Stimulated activated CD8-positive, alpha-beta memory T cell treated with anti-CD3 and anti-CD28 coated beads, Interleukin-12 subunit alpha, Interleukin-12 subunit beta, amount 100 ng/mL, for 1 hour (primary cell): ENCODE measurements at regions not wholly inside any gene's neighbourhood (a gene's known extent, or its start where the extent isn't known, plus 50 kb on each side); places are given as distances from the start of the nearest gene placed in this dataset.

Experiments
- DNase-seq: peaks from one replicate; pipeline ENCODE4 v3.0.0-alpha.2; 2020; ENCODE audit warnings: low read depth

DNA sequence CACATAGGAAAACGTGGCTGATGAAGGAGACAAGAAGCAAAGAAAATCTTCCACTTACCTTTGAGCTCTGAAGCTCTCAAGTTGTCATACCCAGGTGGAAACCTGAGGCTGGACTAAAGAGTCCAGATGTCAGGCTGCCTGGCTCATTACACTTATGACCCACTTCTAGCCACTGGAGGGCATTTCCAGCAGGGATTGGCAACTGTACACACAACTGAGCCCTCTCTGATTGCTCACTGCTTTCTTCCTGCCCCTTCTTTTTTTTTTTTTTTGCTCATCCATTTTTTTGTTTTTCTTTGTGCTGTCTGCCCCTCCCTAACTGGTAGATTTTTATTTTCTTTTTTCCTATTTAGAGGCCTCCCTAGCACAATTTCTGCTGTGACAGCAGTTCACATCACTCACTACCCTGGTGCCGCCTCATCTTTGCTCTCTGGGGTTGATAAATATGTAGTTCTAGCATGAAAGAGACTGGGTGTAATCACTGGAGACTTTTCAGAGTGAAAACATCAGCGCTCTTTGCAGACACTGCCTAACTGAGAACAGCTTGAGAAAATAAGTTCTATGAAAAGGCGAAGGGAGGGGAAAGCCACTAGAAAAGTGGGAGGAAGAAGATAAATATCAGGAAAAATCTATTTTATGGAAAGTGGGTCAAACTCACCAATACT, 334.5 kb downstream of the NUF2 start:
- DNase-seq, result no peak

DNA sequence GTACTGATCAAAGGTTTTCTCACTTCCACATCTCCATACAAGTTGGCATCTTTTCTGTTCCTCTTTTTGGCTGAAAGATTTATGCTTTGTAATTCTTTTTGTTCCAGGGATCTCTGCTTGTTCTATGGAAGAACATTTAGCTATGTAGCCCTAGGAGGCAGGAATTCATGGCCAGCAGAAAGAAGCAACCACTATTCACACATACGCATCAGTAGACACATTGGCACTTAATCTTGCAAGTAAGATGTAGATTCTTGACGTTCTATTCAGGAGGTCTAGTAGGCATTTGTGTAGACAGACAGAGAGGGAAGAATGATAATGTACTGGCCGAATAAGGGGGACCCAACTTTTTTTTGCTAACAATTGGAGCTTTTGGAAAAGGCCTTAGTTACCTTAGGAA, 336.0 kb downstream of the NUF2 start:
- no peak for DNase-seq

DNA sequence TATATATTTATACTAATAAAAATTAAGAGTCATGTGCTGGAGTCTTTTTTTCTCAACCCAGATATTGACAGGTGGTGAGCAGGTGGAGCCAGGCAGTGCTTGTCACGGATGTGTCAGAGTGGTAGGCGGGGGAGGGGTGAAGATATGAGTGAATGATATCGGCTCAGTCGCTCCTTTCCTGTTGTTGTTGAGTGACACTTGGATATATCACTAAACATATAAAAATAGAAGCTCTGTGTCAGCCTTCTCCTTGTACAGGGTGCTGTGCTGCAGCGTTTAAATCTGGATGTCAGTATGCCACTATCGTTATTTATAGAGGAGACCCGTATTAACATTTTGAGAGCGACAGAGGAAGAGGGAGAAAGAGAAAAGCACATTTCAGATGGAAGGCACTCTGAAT, 339.6 kb downstream of the NUF2 start:
- DNase-seq, result no peak

DNA sequence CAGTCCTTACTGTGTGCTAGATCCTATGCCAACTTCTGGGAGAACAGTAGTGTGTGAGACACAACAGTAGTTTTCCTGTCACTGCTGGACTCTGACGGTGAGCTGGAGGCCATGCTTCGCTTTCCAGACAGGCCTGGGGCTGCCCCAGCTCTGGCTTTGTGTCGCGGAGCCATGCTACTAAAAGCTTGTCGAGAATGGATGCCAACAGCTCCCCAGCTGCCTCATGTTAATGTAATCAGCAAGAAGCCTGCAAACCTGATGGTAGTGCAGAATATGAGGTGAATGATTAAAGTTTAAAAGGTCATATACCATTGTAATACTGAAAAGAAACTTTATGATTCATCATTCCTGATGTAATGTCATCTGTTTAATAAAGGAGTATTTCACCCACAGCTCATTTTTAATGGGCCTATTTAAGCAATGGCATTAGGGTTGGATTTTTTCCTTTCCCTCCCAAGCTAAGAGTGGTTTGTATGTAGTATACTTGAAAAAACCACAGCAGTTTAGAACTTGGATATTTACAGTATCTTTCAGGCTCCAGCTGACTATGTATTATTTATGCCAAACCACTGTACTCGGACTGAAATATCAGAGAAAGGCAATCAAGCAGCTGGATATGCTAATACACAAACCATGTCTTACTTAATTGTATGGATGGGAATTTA, 343.0 kb downstream of the NUF2 start:
- DNase-seq, result no peak

DNA sequence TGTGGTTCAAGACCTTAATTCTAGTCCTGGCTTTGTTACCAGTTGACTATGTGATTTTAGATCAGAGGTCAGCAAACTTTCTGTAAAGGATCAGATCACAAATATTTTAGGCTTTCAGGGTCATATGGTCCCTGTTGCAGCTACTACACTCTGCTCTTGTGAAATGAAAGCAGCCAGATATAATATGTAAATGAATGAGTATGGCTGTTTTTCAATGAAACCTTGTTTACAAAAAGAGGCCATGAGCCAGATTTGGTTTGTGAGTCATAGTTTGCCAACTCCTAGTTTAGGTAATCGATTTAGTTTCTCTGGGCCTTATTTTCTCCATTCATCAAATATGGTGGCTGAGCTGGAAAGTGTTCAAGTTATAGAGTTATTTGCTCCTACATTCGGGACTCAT, 346.7 kb downstream of the NUF2 start:
- DNase-seq, result no peak

DNA sequence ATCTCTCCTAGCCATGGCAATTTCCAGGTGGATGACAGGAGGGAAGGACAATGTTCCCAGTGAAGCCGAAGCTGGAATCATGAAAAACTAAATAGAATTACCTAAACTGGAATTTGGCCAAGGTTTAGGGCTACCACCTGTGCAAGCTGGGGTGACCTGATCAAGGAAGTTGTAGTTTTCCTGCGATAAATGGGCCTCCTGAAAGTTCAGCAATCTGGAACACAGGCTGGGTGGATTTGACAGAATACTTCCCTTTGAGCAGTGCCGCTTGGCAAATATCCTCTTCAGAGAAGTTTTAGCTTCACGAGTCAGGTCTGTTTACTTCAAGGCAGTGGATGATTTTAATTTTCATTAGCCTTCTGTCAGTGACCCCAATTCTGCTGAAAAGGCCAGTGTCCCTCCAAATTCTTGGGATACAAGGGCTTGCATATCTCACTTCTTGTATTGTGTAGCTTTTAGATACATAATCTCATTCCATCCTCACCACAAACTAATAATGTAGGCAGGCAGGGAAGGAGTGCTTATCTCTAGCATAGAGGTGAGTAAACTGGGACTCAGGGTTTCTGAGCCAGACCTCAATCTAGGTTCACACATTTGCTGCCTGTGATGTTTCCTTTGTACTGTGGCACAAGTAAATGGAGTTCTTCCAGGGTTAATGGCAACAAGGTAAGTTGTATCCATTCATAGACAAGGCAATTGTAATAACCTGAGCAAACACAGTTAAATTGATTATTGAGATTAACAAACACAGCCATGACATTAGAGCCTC, 349.4 kb downstream of the NUF2 start:
- DNase-seq, result no peak

DNA sequence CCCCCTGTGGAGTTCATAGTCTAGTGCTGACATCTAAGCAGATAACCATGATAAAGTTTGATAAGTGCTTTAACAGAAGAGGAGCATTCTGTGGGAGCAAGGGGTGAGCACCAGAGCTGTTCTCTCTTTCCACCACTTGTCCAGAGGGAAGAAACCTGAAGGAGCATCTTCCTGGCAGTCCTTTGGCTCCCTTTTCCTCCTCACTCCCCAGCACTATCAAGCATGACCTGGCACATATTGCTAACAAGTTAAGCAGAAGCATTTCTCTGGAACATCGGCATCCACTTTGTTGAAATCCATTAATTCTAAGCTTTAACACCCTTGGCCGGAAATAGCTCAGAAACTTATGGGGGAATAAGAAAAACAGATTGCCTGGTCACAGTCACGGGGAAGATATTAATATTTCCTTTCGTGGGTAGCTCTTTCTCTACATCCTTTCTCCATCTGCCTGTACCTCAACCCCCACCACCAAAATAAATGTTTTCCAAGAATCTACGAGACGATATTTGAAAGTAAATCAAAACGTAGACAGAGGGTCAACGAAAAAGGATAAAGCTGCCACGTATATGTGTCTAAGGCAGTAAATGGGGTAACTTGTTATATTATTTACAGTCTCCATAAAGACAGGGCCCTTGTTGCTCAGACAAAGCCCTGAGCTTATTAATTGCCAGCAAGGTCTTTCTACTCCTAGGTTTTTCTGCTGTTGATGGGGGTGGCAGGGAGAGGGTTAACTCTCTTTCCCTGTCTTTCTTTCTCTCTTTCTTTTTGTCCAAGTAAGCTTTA, 351.4 kb downstream of the NUF2 start:
- DNase-seq, result no peak

DNA sequence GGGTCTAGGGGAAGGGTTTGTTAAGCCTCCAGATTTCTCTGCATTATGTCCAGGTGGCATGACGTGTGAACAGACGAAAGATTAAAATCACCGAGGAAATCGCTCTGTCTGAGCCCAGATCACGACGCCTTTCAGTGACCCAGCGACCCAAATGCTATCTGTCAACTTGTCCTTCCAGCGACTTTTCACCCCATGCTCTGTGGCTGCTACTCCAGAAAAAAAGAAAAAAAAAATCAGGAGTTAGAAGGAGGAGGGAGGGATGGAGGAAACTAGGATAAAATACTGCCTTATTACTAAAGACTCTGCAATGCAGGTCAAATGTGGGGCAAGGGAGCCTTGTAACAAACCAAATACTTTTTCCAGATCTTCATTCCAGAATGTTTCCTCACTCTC, 352.0 kb downstream of the NUF2 start:
- DNase-seq, result no peak

DNA sequence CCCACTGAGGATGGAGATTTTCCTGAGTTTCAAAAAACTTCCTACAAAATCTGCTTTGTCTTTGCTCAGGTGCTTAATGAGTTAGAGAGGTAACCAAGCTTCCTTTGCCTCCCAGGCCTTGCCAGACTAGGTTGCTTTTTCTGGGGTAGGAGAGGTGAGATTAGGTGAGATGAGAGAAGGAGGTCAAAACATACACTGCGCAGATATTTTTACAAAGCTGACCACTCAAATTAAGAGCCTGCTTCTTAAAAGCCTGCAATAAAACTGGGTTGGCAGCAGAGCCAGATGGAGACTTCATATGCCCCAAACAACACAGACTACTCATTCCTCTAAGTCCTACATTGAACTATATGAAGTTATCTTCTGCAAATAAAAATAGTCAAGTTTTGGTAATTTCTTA, 352.5 kb downstream of the NUF2 start:
- DNase-seq, result no peak

DNA sequence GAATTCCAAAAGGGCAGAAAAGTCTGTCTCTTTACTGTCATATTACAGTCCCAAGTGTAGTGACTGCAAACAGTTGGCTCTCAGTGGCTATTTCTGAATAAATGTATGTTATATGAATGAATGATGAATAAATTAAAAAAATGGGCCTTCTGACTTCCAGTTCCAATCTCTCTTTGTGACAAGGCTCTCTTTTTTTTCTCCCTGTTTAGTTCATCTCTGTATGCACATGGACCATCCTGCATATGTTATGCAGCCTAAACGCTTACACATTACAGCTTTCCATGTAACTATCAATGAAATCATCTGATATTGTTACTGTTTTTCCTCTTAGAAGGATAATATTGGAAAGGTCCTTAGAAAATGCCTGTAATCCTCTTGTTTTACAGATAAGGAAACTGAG, 363.0 kb downstream of the NUF2 start:
- no peak for DNase-seq

DNA sequence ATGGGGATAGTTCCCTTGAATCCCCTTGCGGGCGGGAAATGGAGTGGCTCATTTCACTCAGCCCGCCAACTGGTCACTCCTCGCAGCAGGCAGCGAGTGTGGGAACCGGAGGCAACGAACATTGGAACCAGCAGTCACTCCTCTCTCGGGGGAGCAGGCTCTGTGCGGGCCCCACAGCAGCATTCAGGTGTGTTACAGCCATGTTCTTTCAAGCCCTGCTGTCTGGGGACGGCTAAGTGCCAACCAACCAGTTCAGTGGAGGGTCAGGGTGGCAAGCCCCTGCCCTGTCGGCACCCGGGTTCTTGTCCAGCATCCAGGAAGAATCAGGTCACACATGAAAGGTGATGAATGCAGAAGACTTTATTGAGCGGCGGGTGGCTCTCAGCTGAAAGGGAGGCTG, 370.5 kb downstream of the NUF2 start:
- no peak for DNase-seq

DNA sequence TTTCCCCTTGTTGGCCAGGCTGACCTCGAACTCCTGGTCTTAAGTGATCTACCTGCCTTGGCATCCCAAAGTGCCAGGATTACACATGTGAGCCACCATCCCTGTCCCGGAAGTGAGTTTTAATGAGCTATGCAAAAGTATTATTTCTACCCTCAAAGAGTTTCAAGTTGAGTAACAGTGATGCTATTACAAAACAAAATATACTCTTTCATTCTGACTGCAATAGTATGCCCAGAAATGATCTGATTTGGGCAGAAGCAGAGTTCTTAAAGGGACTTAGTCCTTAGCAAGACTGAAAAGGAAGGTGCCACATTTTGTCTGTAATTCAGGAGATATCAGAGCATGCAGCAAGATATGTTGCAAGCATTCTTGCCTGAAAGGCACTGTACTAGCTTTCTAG, 375.4 kb downstream of the NUF2 start:
- DNase-seq, result no peak

DNA sequence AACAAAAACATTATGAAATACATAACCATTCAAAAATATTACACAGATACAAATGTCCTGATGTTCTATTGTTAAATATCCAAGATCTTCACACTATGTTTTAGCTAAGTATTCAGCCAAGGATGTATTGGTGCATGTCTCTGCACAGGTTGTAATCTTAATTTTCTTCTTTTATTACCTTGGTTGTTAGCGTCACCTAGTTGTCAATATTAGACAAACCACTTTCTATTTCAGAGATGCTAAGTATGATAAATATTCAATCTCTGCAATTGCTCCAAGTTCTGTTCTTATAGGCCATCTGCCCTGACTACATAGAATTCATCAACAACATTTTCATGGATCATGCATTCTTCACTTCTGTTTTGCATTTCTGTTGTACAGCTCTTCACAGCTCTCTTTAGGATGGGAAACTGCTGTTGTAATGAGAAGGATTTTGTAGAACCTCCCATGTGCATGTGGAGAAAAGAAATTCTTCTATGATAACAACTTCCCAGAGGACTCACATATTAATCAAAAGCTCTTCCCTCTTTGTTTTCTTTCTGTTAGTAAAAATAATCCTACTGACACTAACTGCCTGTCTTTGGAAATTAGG, 380.1 kb downstream of the NUF2 start:
- no peak for DNase-seq

DNA sequence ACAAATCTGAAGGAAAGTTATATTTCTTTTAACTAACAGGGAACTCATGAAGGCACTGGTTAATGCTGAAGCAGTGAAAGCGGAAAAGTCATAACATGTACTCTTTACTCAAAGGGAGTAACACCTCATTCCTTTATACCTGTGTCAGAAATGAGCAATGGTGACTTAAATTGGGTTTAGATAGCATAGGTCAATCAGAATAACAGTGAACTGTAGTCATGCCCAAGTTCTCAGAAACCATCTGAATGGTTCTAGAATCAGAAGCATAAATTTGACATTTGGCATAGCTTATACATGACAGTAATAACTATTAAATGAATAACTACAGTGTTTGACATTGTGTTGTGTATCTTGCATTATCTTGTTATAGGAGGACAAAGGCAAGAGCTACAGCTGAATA, 382.0 kb downstream of the NUF2 start:
- DNase-seq, result no peak

DNA sequence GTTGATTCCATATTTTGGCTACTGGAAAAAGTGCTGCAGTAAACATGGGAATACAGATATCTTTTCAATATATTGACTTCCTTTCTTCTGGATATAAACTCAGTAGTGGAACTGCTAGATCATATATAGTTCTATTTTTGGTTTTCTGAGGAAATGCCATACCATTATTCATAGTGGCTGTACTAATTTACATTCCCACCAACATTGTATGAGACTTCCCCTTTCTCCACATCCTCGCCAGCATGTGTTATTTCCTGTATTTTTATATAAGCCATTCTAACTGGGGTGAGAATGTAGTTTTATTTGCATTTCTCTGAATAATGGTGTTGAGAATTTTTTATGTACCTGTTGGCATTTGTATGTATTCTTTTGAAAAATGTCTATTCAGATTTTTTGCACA, 385.2 kb downstream of the NUF2 start:
- no peak for DNase-seq

DNA sequence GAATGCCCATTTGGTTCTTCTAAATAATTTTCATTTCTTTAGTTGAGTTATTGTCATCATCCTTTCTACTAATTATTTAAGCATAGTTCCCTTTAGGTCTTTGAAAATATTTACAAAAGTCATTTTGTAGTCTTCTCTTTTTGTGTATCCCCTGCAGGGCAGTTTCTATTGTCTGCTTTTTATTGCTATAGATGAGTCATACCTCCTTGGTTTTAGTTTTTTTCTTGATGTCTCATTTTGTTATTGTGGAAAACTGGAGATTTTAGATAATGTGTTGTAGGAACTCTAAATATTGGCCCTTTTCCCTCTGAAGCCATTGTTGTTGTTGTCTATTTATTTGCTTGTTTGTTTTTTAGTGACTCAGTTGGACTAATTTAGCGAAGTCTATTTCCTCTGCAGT, 387.9 kb downstream of the NUF2 start:
- no peak for DNase-seq

DNA sequence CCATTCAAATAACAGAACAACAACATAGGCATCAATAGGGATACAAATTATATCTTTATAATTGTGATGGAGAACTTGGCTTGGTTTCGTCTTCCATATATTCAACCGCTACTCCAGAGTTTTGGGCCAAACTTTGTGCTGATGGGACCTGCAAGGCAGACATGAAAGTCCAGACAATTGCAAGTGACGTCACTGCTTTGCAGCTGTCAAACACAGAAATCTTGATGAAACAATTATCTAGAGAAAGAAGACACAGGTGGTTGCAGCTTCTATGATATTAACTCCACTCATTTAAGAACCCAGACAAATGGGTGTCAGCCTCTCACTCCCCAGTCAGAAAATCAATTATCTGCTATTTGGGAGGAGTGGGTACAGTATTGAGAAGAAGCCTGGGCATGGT, 390.6 kb downstream of the NUF2 start:
- DNase-seq, result no peak

DNA sequence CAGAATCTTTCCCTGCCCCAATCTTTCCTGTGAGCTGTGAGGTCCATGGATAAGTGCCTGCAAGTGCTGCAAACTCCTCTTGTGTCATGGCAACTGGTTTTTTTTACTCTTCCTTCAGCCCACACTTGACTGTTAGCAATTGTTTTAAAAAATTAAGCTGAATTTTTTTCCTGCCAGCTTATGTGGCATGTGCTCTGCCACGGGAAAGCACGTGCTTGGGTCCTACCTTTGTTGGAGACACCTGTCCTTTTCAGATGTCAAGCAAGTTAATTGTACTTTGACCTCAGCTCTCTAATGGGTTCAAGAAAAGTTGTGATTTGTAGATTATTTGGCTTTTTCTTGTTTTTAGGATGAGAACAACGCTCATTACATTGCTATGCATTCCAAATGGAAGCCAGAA, 398.5 kb downstream of the NUF2 start:
- no peak for DNase-seq

DNA sequence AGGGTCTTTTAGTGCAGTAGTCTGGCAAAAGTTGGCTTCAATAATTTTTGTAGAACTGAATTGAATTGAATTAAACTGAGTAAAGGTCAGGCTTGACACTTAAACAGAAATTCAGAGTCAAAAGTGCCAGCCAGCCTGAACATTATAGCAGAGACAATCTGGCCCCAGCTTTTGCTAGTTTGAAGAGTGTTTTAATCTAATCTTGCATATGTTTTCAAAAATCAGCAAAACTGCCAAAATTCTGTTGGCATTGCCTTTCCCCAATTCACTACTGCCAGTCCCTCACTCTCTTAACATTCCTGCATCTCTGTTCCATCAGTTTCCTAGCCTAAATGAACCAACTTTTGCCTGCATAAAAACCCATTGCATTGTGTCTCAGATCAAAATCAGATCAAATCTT, 403.8 kb downstream of the NUF2 start:
- no peak for DNase-seq

DNA sequence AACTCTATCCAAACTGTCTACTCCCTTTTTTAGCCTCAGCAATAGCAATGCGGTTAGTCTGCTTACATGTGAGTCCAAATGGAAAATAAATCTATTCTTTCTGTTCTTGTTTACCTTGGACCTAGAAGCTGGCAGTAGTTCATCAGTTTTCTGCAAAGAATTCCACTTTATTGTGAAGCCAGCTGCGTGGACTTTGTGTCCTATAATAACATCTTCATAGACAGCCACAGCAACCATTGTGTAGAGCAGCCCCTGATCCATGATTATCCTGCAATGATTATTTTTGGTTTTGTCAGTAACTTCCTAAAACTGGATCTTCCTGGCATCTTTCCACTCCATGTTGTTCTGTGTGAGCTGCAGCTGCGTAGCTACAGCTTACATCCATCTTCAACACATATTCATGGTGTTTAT, 408.7 kb downstream of the NUF2 start:
- DNase-seq, result no peak

DNA sequence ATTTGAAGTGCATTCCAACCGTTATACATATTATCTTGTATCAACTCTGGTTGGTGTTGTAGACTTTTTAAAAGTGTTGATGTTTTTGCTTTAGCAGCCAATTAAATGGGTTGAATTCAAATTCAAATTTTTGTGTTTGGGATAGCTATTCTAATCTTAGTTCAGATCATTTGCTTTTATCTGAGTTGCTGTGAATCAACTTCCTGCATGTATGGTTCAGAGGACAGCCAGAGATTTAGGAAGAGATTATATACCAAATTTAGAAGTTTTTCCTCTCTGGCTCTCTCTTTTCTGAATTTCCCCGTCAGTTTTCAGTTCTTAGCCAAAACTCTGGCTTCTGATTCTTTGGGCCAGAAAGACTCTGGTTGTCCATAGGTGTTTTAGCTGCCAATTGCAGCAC, 415.5 kb downstream of the NUF2 start:
- no peak for DNase-seq

DNA sequence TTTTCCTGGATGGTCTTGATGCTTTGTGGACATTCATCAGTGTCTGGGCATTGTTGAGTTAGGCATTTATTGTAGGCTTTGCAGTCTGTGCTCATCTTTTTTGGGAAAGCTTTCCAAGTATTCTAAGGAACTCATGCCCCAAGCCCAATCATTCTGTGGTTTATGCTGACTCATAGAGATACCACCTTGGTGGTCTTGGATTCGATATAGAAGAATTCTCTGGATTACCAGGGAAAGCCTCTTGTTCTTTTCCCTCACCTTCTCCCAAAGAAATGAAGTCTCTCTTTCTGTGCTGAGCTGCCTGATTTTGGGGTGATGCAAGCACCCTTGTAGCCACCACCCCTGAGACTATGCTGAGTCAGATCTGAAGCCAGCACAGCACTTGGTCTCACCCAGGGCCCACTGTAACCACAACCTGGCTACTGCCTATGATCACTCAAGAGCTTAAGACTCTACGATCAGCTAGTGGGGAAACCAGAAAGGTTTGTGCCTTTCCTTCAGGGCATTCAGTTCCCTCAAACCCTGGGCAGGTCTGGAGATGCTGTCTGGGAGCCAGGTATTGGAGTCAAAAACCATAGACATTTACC, 422.6 kb downstream of the NUF2 start:
- no peak for DNase-seq
